IMR-90 (cell line): ENCODE measurements at regions not wholly inside any gene's neighbourhood (a gene's known extent, or its start where the extent isn't known, plus 50 kb on each side); places are given as distances from the start of the nearest gene placed in this dataset.

Experiments
- ATAC-seq: fragments of 200-7000 bp; cut with Tn5 transposase; 2 replicates; pipeline ENCODE4 v1.9.1; 2020; ENCODE audit warnings: low read depth, mild to moderate bottlenecking, moderate library complexity
- BruUV-seq: library from RNA; stranded (reverse); fragments of 400-500 nt; replicated peaks from 2 replicates; lab custom pipeline; 2021; lab: Mats Ljungman, UMichigan
- CTCF ChIA-PET: fragments of 300-600 bp; formaldehyde crosslinking; extraction: SDS; loops from one replicate; lab custom pipeline; 2021; ENCODE audit warnings: antibody characterized with exemption; lab: Yijun Ruan, JAX
- POLR2A ChIA-PET: fragments of 300-600 bp; sonication (Branson Sonifier 250); formaldehyde crosslinking; loops from one replicate; lab custom pipeline; 2022; ENCODE audit warnings: antibody characterized with exemption; ENCODE audit not compliant: unreplicated experiment; lab: Charles Lee
- DNase-seq: peaks from one replicate; pipeline ENCODE4 v3.0.0; 2013
- H2AFZ ChIP-seq: replicated peaks from 2 replicates; pipeline ENCODE3; 2013; ENCODE audit warnings: low read length, mild to moderate bottlenecking; ENCODE audit not compliant: poor library complexity
- H2AK5ac ChIP-seq: 2 replicates; pipeline ENCODE4 v1.6.1; 2013; ENCODE audit warnings: low read depth, low read length, inconsistent platforms
- H2AK9ac ChIP-seq: replicated peaks from 2 replicates; pipeline ENCODE3; 2013; ENCODE audit warnings: mild to moderate bottlenecking, low read depth, low read length, moderate library complexity; ENCODE audit not compliant: poor library complexity
- H2BK120ac ChIP-seq: 2 replicates; pipeline ENCODE4 v1.6.1; 2013; ENCODE audit warnings: low read depth, low read length, inconsistent platforms
- H2BK15ac ChIP-seq: 3 replicates; pipeline ENCODE4 v1.6.1; 2013; ENCODE audit warnings: low read depth, low read length, inconsistent platforms
- H2BK20ac ChIP-seq: 2 replicates; pipeline ENCODE4 v1.6.1; 2013; ENCODE audit warnings: low read depth, mild to moderate bottlenecking, inconsistent platforms, low read length, moderate library complexity
- H2BK5ac ChIP-seq: 2 replicates; pipeline ENCODE4 v1.6.1; 2013; ENCODE audit warnings: mild to moderate bottlenecking, low read depth, low read length, inconsistent platforms; ENCODE audit not compliant: poor library complexity, severe bottlenecking
- H3K14ac ChIP-seq: replicated peaks from 2 replicates; pipeline ENCODE4 v1.6.1; 2013; ENCODE audit warnings: low read depth, low read length, inconsistent platforms
- H3K18ac ChIP-seq: 2 replicates; pipeline ENCODE4 v1.6.1; 2013; ENCODE audit warnings: low read depth, low read length, control low read depth
- H3K23ac ChIP-seq: 2 replicates; pipeline ENCODE4 v1.6.1; 2013; ENCODE audit warnings: low read depth, low read length, inconsistent platforms
- H3K27ac ChIP-seq: 2 replicates; pipeline ENCODE4 v1.5.1; 2013; ENCODE audit warnings: mild to moderate bottlenecking, control low read depth, low read length; ENCODE audit not compliant: insufficient read depth
- H3K27me3 ChIP-seq: 2 replicates; pipeline ENCODE4 v1.6.1; 2013; ENCODE audit warnings: low read length; ENCODE audit not compliant: control insufficient read depth, insufficient read depth
- H3K36me3 ChIP-seq: 2 replicates; pipeline ENCODE4 v1.6.1; 2013; ENCODE audit warnings: low read length, mixed read lengths; ENCODE audit not compliant: control insufficient read depth, insufficient read depth
- H3K4ac ChIP-seq: 2 replicates; pipeline ENCODE4 v1.6.1; 2013; ENCODE audit warnings: low read depth, low read length, inconsistent platforms
- H3K4me1 ChIP-seq: 2 replicates; pipeline ENCODE4 v1.6.1; 2013; ENCODE audit warnings: low read length, mixed read lengths; ENCODE audit not compliant: control insufficient read depth, insufficient read depth
- H3K4me2 ChIP-seq: 2 replicates; pipeline ENCODE4 v1.6.1; 2013; ENCODE audit warnings: low read depth, mild to moderate bottlenecking, control low read depth, low read length, moderate library complexity
- H3K4me3 ChIP-seq: 2 replicates; pipeline ENCODE4 v1.5.1; 2013; ENCODE audit warnings: low read depth, mild to moderate bottlenecking, control low read depth, low read length, moderate library complexity; ENCODE audit not compliant: insufficient read depth
- H3K56ac ChIP-seq: 2 replicates; pipeline ENCODE4 v1.6.1; 2013; ENCODE audit warnings: low read length, inconsistent platforms; ENCODE audit not compliant: insufficient read depth; ENCODE audit errors: extremely low read depth
- H3K79me1 ChIP-seq, 2 experiments: 2 replicates each; pipeline ENCODE4 v1.6.1; 2013; ENCODE audit warnings: low read length in 2 of 2, inconsistent platforms in 1 of 2, low read depth in 1 of 2
- H3K9ac ChIP-seq: 2 replicates; pipeline ENCODE4 v1.6.1; 2013; ENCODE audit warnings: low read depth, low read length, control low read depth
- H3K9me1 ChIP-seq: 2 replicates; pipeline ENCODE4 v1.6.1; 2013; ENCODE audit warnings: low read length, inconsistent platforms; ENCODE audit not compliant: insufficient read depth
- H3K9me3 ChIP-seq: 2 replicates; pipeline ENCODE4 v1.6.1; 2013; ENCODE audit warnings: low read length; ENCODE audit not compliant: control insufficient read depth, insufficient read depth
- H4K20me1 ChIP-seq: 2 replicates; pipeline ENCODE4 v1.6.1; 2013; ENCODE audit warnings: low read length, inconsistent platforms; ENCODE audit not compliant: insufficient read depth
- H4K5ac ChIP-seq: 2 replicates; pipeline ENCODE4 v1.6.1; 2013; ENCODE audit warnings: mild to moderate bottlenecking, low read depth, low read length, control low read depth
- H4K8ac ChIP-seq, 2 experiments: 2 replicates each; pipeline ENCODE4 v1.6.1; 2013; ENCODE audit warnings: low read depth in 2 of 2, low read length in 2 of 2, control low read depth in 1 of 2, inconsistent platforms in 1 of 2
- H4K91ac ChIP-seq: 2 replicates; pipeline ENCODE4 v1.6.1; 2013; ENCODE audit warnings: low read depth, low read length, inconsistent platforms; ENCODE audit not compliant: insufficient read depth
- BHLHE40 ChIP-seq: fragments of 150-350 bp; IDR thresholded peaks from 2 replicates; pipeline ENCODE4 v1.6.1; 2016; ENCODE audit warnings: mild to moderate bottlenecking, low read depth, low read length
- CEBPB ChIP-seq: IDR thresholded peaks from 2 replicates; pipeline ENCODE4 v1.6.1; 2012; ENCODE audit warnings: low read depth, low read length, improper control_type of control experiment
- CHD1 ChIP-seq: IDR thresholded peaks from 2 replicates; pipeline ENCODE4 v1.6.1; 2012; ENCODE audit warnings: low read depth, low read length, improper control_type of control experiment
- CTCF ChIP-seq: conservative IDR thresholded peaks from 2 replicates; pipeline ENCODE4 v1.5.1; 2012; ENCODE audit warnings: mild to moderate bottlenecking, low read depth, low read length, improper control_type of control experiment
- FOS ChIP-seq: fragments of 150-350 bp; IDR thresholded peaks from 2 replicates; pipeline ENCODE4 v1.6.1; 2016; ENCODE audit warnings: low read depth, low read length
- MAFK ChIP-seq: IDR thresholded peaks from 2 replicates; pipeline ENCODE4 v1.6.1; 2012; ENCODE audit warnings: low read depth, low read length, improper control_type of control experiment
- MAZ ChIP-seq: IDR thresholded peaks from 2 replicates; pipeline ENCODE4 v1.6.1; 2012; ENCODE audit warnings: low read depth, mild to moderate bottlenecking, low read length, improper control_type of control experiment, moderate library complexity, borderline replicate concordance
- NFE2L2 ChIP-seq: fragments of 150-350 bp; IDR thresholded peaks from 2 replicates; pipeline ENCODE4 v1.6.1; 2016; ENCODE audit warnings: low read depth, mild to moderate bottlenecking, low read length
- POLR2A ChIP-seq: IDR thresholded peaks from 2 replicates; pipeline ENCODE4 v1.6.1; 2012; ENCODE audit warnings: mild to moderate bottlenecking, low read depth, low read length
- RAD21 ChIP-seq: IDR thresholded peaks from 2 replicates; pipeline ENCODE4 v1.6.1; 2012; ENCODE audit warnings: low read length, improper control_type of control experiment
- RCOR1 ChIP-seq: IDR thresholded peaks from 2 replicates; pipeline ENCODE4 v1.6.1; 2012; ENCODE audit warnings: mild to moderate bottlenecking, low read length, improper control_type of control experiment; ENCODE audit not compliant: insufficient replicate concordance
- RFX5 ChIP-seq: IDR thresholded peaks from 2 replicates; pipeline ENCODE4 v1.8.0; 2012; ENCODE audit warnings: low read depth, mild to moderate bottlenecking, low read length, moderate library complexity
- SMC3 ChIP-seq: fragments of 150-350 bp; IDR thresholded peaks from 2 replicates; pipeline ENCODE4 v1.6.1; 2016; ENCODE audit warnings: low read depth, mild to moderate bottlenecking, antibody characterized with exemption, low read length, moderate library complexity
- USF2 ChIP-seq: fragments of 150-350 bp; IDR thresholded peaks from 2 replicates; pipeline ENCODE4 v1.6.1; 2017; ENCODE audit warnings: mild to moderate bottlenecking, antibody characterized with exemption, low read length, low read depth
- dilution Hi-C: fragments of 300-500 bp; cut with HindIII; formaldehyde crosslinking; loops from one replicate; pipeline ENCODE4 v1.14.3; 2018; ENCODE audit warnings: low sequenced_read_pairs; ENCODE audit not compliant: unreplicated experiment
- in situ Hi-C: fragments of 300-500 bp; cut with MboI; formaldehyde crosslinking; loops from 3 replicates; pipeline ENCODE4 v1.14.3; 2019; ENCODE audit warnings: low sequenced_read_pairs, inconsistent platforms, mixed read lengths
- intact Hi-C: fragments of 100-400 bp; cut with micrococcal nuclease; formaldehyde crosslinking; loops from 2 replicates; pipeline ENCODE4 v1.10.0; 2022
- TF ChIP-seq, protein P1 (sequence below): fragments of 150-350 bp; IDR thresholded peaks from 2 replicates; pipeline ENCODE4 v1.6.1; 2016; ENCODE audit warnings: low read depth, mild to moderate bottlenecking, low read length, moderate library complexity, borderline replicate concordance

- H4K91ac ChIP-seq = no peak overlapping the region
- H3K36me3 ChIP-seq = no peaks in the 10 kb centered on the region
- CTCF ChIA-PET = no interaction called here
- no peaks in the 10 kb centered on the region for H4K20me1 ChIP-seq
- no peak overlapping the region for H2BK15ac ChIP-seq
- BruUV-seq = no TSS peak
- no peak overlapping the region for H2BK20ac ChIP-seq
- no peak overlapping the region for H3K4me3 ChIP-seq
- H3K9me3 ChIP-seq = no peaks in the 10 kb centered on the region
- H4K5ac ChIP-seq = no peak overlapping the region
- no peak overlapping the region for H4K8ac ChIP-seq
- dilution Hi-C loops = no loop called here
- ATAC-seq (no peak), DNase-seq (no peak)
- H3K27ac ChIP-seq = no peak overlapping the region
- H2BK120ac ChIP-seq = no peak overlapping the region
- H2BK5ac ChIP-seq = no peak overlapping the region
- no peak overlapping the region for H3K14ac ChIP-seq
- in situ Hi-C loops = no loop called here
- H3K23ac ChIP-seq = no peak overlapping the region
- TF ChIP-seq NFE2L2 (no peak), RFX5 (no peak), BHLHE40 (no peak), CEBPB (no peak), POLR2A (no peak), RCOR1 (no peak), MAZ (no peak), RAD21 (no peak), SMC3 (no peak), CHD1 (no peak), USF2 (no peak), CTCF (no peak), FOS (no peak), MAFK (no peak)
- TF ChIP-seq, protein P1, sequence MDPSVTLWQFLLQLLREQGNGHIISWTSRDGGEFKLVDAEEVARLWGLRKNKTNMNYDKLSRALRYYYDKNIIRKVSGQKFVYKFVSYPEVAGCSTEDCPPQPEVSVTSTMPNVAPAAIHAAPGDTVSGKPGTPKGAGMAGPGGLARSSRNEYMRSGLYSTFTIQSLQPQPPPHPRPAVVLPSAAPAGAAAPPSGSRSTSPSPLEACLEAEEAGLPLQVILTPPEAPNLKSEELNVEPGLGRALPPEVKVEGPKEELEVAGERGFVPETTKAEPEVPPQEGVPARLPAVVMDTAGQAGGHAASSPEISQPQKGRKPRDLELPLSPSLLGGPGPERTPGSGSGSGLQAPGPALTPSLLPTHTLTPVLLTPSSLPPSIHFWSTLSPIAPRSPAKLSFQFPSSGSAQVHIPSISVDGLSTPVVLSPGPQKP = no peak
- POLR2A ChIA-PET = no interaction called here
- H3K27me3 ChIP-seq = no peaks in the 10 kb centered on the region
- H2AK5ac ChIP-seq = no peak overlapping the region
- no peak overlapping the region for H2AFZ ChIP-seq
- H3K4me1 ChIP-seq = no peaks in the 10 kb centered on the region
- no peaks in the 10 kb centered on the region for H3K9me1 ChIP-seq
- no peak overlapping the region for H3K4me2 ChIP-seq
- intact Hi-C loops = no loop called here
- H3K79me1 ChIP-seq = no peaks in the 10 kb centered on the region
- H3K4ac ChIP-seq = no peak overlapping the region
- H2AK9ac ChIP-seq = no peak overlapping the region
- H3K56ac ChIP-seq = no peak overlapping the region
- no peak overlapping the region for H3K9ac ChIP-seq
- no peak overlapping the region for H3K18ac ChIP-seq
Measured at GRCh38 chr2:167450364-167450763, 562.1 kb downstream of the XIRP2 start.
